ENCODE measurements at regions not wholly inside any gene's neighbourhood (a gene's known extent, or its start where the extent isn't known, plus 50 kb on each side); places are given as distances from the start of the nearest gene placed in this dataset.

- WGBS, 2 experiments (ENCODE audit: insufficient coverage in 1 of 2, insufficient read length in 1 of 2) = 58 to 66% methylated on average over 2 to 5 of the region's 5 CpGs
- no peak overlapping the region for H3K4me3 ChIP-seq (ENCODE audit: low read length)
- Mint-ChIP-seq H3K36me3 (ENCODE audit: low read depth) (no peaks in the 10 kb centered on the region), H3K4me1 (peaks cover 3% of the 10 kb centered on the region), H3K9me3 (peaks cover 1% of the 10 kb centered on the region), H3K4me3 (no peak overlapping the region), H3K27ac (no peak overlapping the region), H3K27me3 (ENCODE audit: insufficient read depth) (no peaks in the 10 kb centered on the region)
- no peak for DNase-seq
- peak overlapping the region; percentile 64 for H3K27ac ChIP-seq (ENCODE audit: low read depth, low read length)
- H3K36me3 ChIP-seq (ENCODE audit: control insufficient read depth, insufficient read depth, low read length) = no peaks in the 10 kb centered on the region
- no peaks in the 10 kb centered on the region for H3K9me3 ChIP-seq (ENCODE audit: control insufficient read depth, low read length)
- no peak for TF ChIP-seq CTCF (conservative IDR thresholded peaks at IDR 0.05)
- no peaks in the 10 kb centered on the region for H3K4me1 ChIP-seq (ENCODE audit: control insufficient read depth, insufficient read depth, low read length)
- no peaks in the 10 kb centered on the region for H3K27me3 ChIP-seq (ENCODE audit: control insufficient read depth, insufficient read depth, low read length, poor library complexity, severe bottlenecking)
- no peak overlapping the region for H3K9ac ChIP-seq (ENCODE audit: extremely low read depth, low read length, poor library complexity, severe bottlenecking)
Observed at GRCh38 chr12:97173688-97174410, 266.8 kb downstream of the NEDD1 start.

- DNase-seq = no peak
- Histone ChIP-seq H3K9ac (ENCODE audit: extremely low read depth, low read length, poor library complexity, severe bottlenecking) (no peak overlapping the region), H3K36me3 (ENCODE audit: control insufficient read depth, insufficient read depth, low read length) (no peaks in the 10 kb centered on the region), H3K27ac (ENCODE audit: low read depth, low read length) (no peak overlapping the region), H3K4me3 (ENCODE audit: low read length) (no peak overlapping the region), H3K9me3 (ENCODE audit: control insufficient read depth, low read length) (no peaks in the 10 kb centered on the region), H3K4me1 (ENCODE audit: control insufficient read depth, insufficient read depth, low read length) (no peaks in the 10 kb centered on the region), H3K27me3 (ENCODE audit: control insufficient read depth, insufficient read depth, low read length, poor library complexity, severe bottlenecking) (no peaks in the 10 kb centered on the region)
- Mint-ChIP-seq H3K27me3 (ENCODE audit: insufficient read depth) (no peaks in the 10 kb centered on the region), H3K27ac (no peak overlapping the region), H3K36me3 (ENCODE audit: low read depth) (no peaks in the 10 kb centered on the region), H3K9me3 (peaks cover 5% of the 10 kb centered on the region), H3K4me1 (peaks cover 3% of the 10 kb centered on the region), H3K4me3 (no peak overlapping the region)
- TF ChIP-seq CTCF (conservative IDR thresholded peaks at IDR 0.05) = no peak
- 97 to 98% methylated on average over 3 to 4 of the region's 4 CpGs for WGBS, 2 experiments (ENCODE audit: insufficient coverage in 1 of 2, insufficient read length in 1 of 2)
Observed at GRCh38 chr12:97177481-97177880, 270.4 kb downstream of the NEDD1 start.

GRCh38 chr12:97181571-97182265 lies 274.7 kb downstream of the NEDD1 start:
- no peaks in the 10 kb centered on the region for H3K9me3 ChIP-seq (ENCODE audit: control insufficient read depth, low read length)
- no peak overlapping the region for H3K4me3 Mint-ChIP-seq
- H3K27me3 Mint-ChIP-seq (ENCODE audit: insufficient read depth) = no peaks in the 10 kb centered on the region
- H3K4me1 ChIP-seq (ENCODE audit: control insufficient read depth, insufficient read depth, low read length) = no peaks in the 10 kb centered on the region
- TF ChIP-seq CTCF (conservative IDR thresholded peaks at IDR 0.05) = no peak
- 86 to 95% methylated on average over 9 to 10 of the region's 10 CpGs for WGBS, 2 experiments (ENCODE audit: insufficient coverage in 1 of 2, insufficient read length in 1 of 2)
- no peak overlapping the region for H3K27ac ChIP-seq (ENCODE audit: low read depth, low read length)
- peaks cover 12% of the 10 kb centered on the region for H3K9me3 Mint-ChIP-seq
- H3K27ac Mint-ChIP-seq = no peak overlapping the region
- H3K36me3 Mint-ChIP-seq (ENCODE audit: low read depth) = peaks cover 2% of the 10 kb centered on the region
- H3K4me3 ChIP-seq (ENCODE audit: low read length) = no peak overlapping the region
- H3K36me3 ChIP-seq (ENCODE audit: control insufficient read depth, insufficient read depth, low read length) = no peaks in the 10 kb centered on the region
- no peak overlapping the region for H3K9ac ChIP-seq (ENCODE audit: extremely low read depth, low read length, poor library complexity, severe bottlenecking)
- no peaks in the 10 kb centered on the region for H3K27me3 ChIP-seq (ENCODE audit: control insufficient read depth, insufficient read depth, low read length, poor library complexity, severe bottlenecking)
- peaks cover 7% of the 10 kb centered on the region for H3K4me1 Mint-ChIP-seq
- no peak for DNase-seq

Data from endodermal cell (in vitro differentiated cells).